B cell (primary cell): ENCODE measurements at regions not wholly inside any gene's neighbourhood (a gene's known extent, or its start where the extent isn't known, plus 50 kb on each side); places are given as distances from the start of the nearest gene placed in this dataset.

Experiments used
- ATAC-seq: fragments of 200-7000 bp; cut with Tn5 transposase; one replicate; pipeline ENCODE4 v1.10.0; 2021; ENCODE audit warnings: low read depth, mild to moderate bottlenecking, moderate number of reproducible peaks, moderate library complexity
- CTCF ChIA-PET: fragments of 350-600 bp; sonication (Branson Sonifier 250); formaldehyde crosslinking; loops from one replicate; lab custom pipeline; 2021; ENCODE audit warnings: antibody characterized with exemption, inconsistent platforms; lab: Charles Lee
- POLR2A ChIA-PET: fragments of 350-600 bp; sonication (Branson Sonifier 250); formaldehyde crosslinking; loops from one replicate; lab custom pipeline; 2021; ENCODE audit warnings: antibody characterized with exemption; lab: Charles Lee
- DNase-seq: peaks from one replicate; pipeline ENCODE4 v3.0.0; 2013
- H2AFZ ChIP-seq: 2 replicates; pipeline ENCODE4 v1.6.1; 2012; ENCODE audit warnings: mild to moderate bottlenecking, low read depth, low read length; ENCODE audit not compliant: insufficient read depth, poor library complexity, severe bottlenecking
- H3K27ac ChIP-seq, 2 donors: 1 replicate in 1 of 2; 2 replicates in 1 of 2; pipeline ENCODE4 v1.5.1; 2012 to 2013; ENCODE audit warnings: low read length in 2 of 2, mild to moderate bottlenecking in 2 of 2, moderate library complexity in 1 of 2
- H3K27me3 ChIP-seq, 4 experiments: fragments of 200-600 bp in 1 of 4; sonication (generic) in 1 of 4; replicated peaks in 1 of 4; 1 replicate in 2 of 4; 2 replicates in 2 of 4; pipeline versions ENCODE4 v1.6.1 to v1.7.0; 2013 to 2016; ENCODE audit warnings: low read length in 3 of 4, mild to moderate bottlenecking in 2 of 4, mixed read lengths in 1 of 4, moderate library complexity in 1 of 4; ENCODE audit not compliant: insufficient read depth in 4 of 4, control insufficient read depth in 3 of 4; ENCODE audit errors: control extremely low read depth in 1 of 4
- H3K36me3 ChIP-seq, 2 experiments: replicated peaks in 1 of 2; 1 replicate in 1 of 2; 2 replicates in 1 of 2; pipeline versions ENCODE4 v1.6.1 to v1.7.1; 2013; ENCODE audit warnings: low read length in 1 of 2; ENCODE audit not compliant: insufficient read depth in 2 of 2, control insufficient read depth in 1 of 2; ENCODE audit errors: control extremely low read depth in 1 of 2, extremely low read depth in 1 of 2
- H3K4me1 ChIP-seq, 2 donors: fragments of 200-600 bp in 1 of 2; sonication (generic) in 1 of 2; 1 replicate in 1 of 2; 2 replicates in 1 of 2; pipeline versions ENCODE4 v1.5.1 to v1.6.1; 2013 to 2017; ENCODE audit warnings: low read length in 2 of 2; ENCODE audit not compliant: control insufficient read depth in 2 of 2, insufficient read depth in 2 of 2
- H3K4me2 ChIP-seq: replicated peaks from 2 replicates; pipeline ENCODE3; 2012; ENCODE audit warnings: mild to moderate bottlenecking, low read depth, low read length; ENCODE audit not compliant: poor library complexity, severe bottlenecking
- H3K4me3 ChIP-seq, 5 experiments: fragments of 200-600 bp in 1 of 5; sonication (generic) in 1 of 5; 1 replicate in 3 of 5; 2 replicates in 2 of 5; pipeline versions ENCODE4 v1.5.1 to v1.7.0; 2011 to 2016; ENCODE audit warnings: low read length in 4 of 5, mild to moderate bottlenecking in 4 of 5, low read depth in 2 of 5, control low read depth in 1 of 5, moderate library complexity in 1 of 5; ENCODE audit not compliant: insufficient read depth in 1 of 5; ENCODE audit errors: control extremely low read depth in 1 of 5, extremely low read depth in 1 of 5
- H3K79me2 ChIP-seq: fragments of 200-600 bp; sonication (generic); one replicate; pipeline ENCODE4 v1.6.0; 2016; ENCODE audit warnings: low read length; ENCODE audit not compliant: control insufficient read depth, insufficient read depth
- H3K9ac ChIP-seq: fragments of 200-600 bp; sonication (generic); 2 replicates; pipeline ENCODE4 v1.6.1; 2017; ENCODE audit warnings: mild to moderate bottlenecking, low read length, moderate library complexity
- H3K9me3 ChIP-seq, 3 donors: one replicate each; pipeline versions ENCODE4 v1.6.1 to v1.7.1; 2013; ENCODE audit warnings: low read length in 2 of 3; ENCODE audit not compliant: control insufficient read depth in 2 of 3, insufficient read depth in 1 of 3; ENCODE audit errors: control extremely low read depth in 1 of 3
- H4K20me1 ChIP-seq: 2 replicates; pipeline ENCODE4 v1.6.0; 2012; ENCODE audit warnings: mild to moderate bottlenecking, low read length; ENCODE audit not compliant: insufficient read depth, control insufficient read depth, poor library complexity, severe bottlenecking
- H3K27ac Mint-ChIP-seq: one replicate; pipeline ENCODE4 v1.8.0; 2021; ENCODE audit warnings: mixed read lengths
- H3K27me3 Mint-ChIP-seq: one replicate; pipeline ENCODE4 v1.8.0; 2021; ENCODE audit warnings: mixed read lengths
- H3K4me1 Mint-ChIP-seq: one replicate; pipeline ENCODE4 v1.8.0; 2021; ENCODE audit warnings: mixed read lengths
- H3K4me3 Mint-ChIP-seq: one replicate; pipeline ENCODE4 v1.8.0; 2021; ENCODE audit warnings: mixed read lengths
- H3K9me3 Mint-ChIP-seq: one replicate; pipeline ENCODE4 v1.8.0; 2022; ENCODE audit warnings: mixed read lengths; ENCODE audit not compliant: insufficient read depth
- EZH2 ChIP-seq: IDR thresholded peaks from 2 replicates; pipeline ENCODE4 v1.6.1; 2012; ENCODE audit warnings: borderline replicate concordance, low read depth, mild to moderate bottlenecking, moderate library complexity, low read length; ENCODE audit not compliant: insufficient read depth, poor library complexity, severe bottlenecking
- WGBS: methylation state at CpG from one replicate; pipeline ENCODE4 v1.1.5; 2013; ENCODE audit warnings: missing lambda C conversion rate; ENCODE audit not compliant: insufficient coverage; 5-methylcytosine and 5-hydroxymethylcytosine counted together
- intact Hi-C: fragments of 100-400 bp; cut with micrococcal nuclease; formaldehyde crosslinking; loops from one replicate; pipeline ENCODE4 v1.10.0; 2022
- TF ChIP-seq, protein P1 (sequence below): fragments of 200-600 bp; IDR thresholded peaks from one replicate; pipeline ENCODE4 v1.8.0; 2022; ENCODE audit warnings: antibody characterized with exemption, mild to moderate bottlenecking

DNA sequence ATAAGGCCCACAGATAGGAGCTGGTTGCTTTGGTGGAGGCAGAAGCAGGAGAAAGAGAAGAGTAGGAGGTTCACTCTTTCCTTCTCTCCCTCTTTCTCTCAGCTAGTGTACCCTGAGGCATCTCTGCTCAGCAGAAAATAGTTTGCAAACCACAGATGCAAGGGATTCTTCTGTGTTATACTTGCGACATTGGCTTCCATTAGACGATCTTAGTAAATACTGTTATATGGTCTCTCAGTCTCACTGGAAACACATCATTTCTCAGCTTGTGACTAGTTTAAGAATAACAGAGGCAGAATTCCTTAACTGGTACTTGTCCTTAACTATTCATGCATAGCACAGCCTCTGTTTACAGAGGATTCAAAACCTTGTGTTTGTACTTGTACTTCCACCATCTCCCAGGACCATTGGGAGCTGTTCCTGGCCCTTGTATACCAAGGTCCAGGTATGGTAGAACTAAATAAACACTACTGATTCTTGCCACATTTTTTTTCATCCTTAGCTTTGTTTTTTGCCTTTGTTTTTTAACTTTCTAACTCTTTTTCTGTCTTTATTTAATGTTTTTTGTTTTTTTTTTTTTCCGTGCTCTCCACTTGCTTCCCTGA, 218.2 kb downstream of the OTOR start:
- no peaks in the 10 kb centered on the region for H3K9me3 ChIP-seq
- DNase-seq, result no peak
- no peaks in the 10 kb centered on the region for H3K27me3 ChIP-seq
- Mint-ChIP-seq H3K9me3 (no peaks in the 10 kb centered on the region), H3K27me3 (no peaks in the 10 kb centered on the region), H3K27ac (no peak overlapping the region), H3K4me3 (no peak overlapping the region), H3K4me1 (no peaks in the 10 kb centered on the region)
- no peaks in the 10 kb centered on the region for H3K4me1 ChIP-seq
- intact Hi-C loops, result no loop called here
- CTCF ChIA-PET, result no interaction called here
- no peak overlapping the region for H3K4me3 ChIP-seq
- no peak overlapping the region for H3K27ac ChIP-seq
- no peaks in the 10 kb centered on the region for H4K20me1 ChIP-seq
- WGBS, result no CpG with 5 or more reads among the region's 3 CpGs
- no peak for ATAC-seq
- POLR2A ChIA-PET, result no interaction called here
- no peak overlapping the region for H3K4me2 ChIP-seq
- H3K79me2 ChIP-seq, result no peaks in the 10 kb centered on the region
- no peak overlapping the region for H2AFZ ChIP-seq
- H3K9ac ChIP-seq, result no peak overlapping the region
- H3K36me3 ChIP-seq, result no peaks in the 10 kb centered on the region
- TF ChIP-seq, protein P1, sequence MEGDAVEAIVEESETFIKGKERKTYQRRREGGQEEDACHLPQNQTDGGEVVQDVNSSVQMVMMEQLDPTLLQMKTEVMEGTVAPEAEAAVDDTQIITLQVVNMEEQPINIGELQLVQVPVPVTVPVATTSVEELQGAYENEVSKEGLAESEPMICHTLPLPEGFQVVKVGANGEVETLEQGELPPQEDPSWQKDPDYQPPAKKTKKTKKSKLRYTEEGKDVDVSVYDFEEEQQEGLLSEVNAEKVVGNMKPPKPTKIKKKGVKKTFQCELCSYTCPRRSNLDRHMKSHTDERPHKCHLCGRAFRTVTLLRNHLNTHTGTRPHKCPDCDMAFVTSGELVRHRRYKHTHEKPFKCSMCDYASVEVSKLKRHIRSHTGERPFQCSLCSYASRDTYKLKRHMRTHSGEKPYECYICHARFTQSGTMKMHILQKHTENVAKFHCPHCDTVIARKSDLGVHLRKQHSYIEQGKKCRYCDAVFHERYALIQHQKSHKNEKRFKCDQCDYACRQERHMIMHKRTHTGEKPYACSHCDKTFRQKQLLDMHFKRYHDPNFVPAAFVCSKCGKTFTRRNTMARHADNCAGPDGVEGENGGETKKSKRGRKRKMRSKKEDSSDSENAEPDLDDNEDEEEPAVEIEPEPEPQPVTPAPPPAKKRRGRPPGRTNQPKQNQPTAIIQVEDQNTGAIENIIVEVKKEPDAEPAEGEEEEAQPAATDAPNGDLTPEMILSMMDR, result no peak
- no peak for TF ChIP-seq EZH2

DNA sequence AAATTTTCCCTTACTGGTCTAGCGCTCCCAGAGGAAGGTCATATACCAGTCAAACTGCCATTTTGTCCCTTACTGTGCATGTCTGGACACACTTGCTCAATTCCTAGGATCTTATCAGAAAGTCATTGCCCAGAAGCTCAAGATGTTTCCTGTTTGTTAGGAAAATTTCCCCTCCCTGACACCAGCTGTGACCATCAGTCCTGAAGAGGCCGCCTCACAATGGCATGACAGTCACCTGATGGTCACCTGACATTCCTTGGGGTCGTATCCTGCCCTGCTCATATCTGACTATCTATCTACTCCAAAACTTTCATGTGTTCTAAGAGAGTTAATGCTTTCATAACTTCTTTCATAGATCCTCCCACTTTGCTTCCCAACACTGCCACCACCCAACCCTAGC, 219.9 kb downstream of the OTOR start:
- Mint-ChIP-seq H3K9me3 (no peaks in the 10 kb centered on the region), H3K4me3 (no peak overlapping the region), H3K27ac (no peak overlapping the region), H3K27me3 (no peaks in the 10 kb centered on the region), H3K4me1 (no peaks in the 10 kb centered on the region)
- no peaks in the 10 kb centered on the region for H3K27me3 ChIP-seq
- no peak overlapping the region for H3K9ac ChIP-seq
- no peaks in the 10 kb centered on the region for H3K9me3 ChIP-seq
- DNase-seq (no peak), ATAC-seq (no peak)
- no peaks in the 10 kb centered on the region for H3K36me3 ChIP-seq
- intact Hi-C loops, result no loop called here
- WGBS, result 20% methylated on average over 3 of the region's 3 CpGs
- no peak overlapping the region for H2AFZ ChIP-seq
- no peaks in the 10 kb centered on the region for H3K79me2 ChIP-seq
- POLR2A ChIA-PET, result no interaction called here
- CTCF ChIA-PET, result no interaction called here
- H3K4me1 ChIP-seq, result no peaks in the 10 kb centered on the region
- TF ChIP-seq EZH2, result no peak
- TF ChIP-seq, protein P1, result no peak
- H4K20me1 ChIP-seq, result no peaks in the 10 kb centered on the region
- no peak overlapping the region for H3K27ac ChIP-seq
- H3K4me3 ChIP-seq, result no peak overlapping the region
- H3K4me2 ChIP-seq, result no peak overlapping the region
